Prostate gland (tissue), 2 donors: ENCODE measurements at regions not wholly inside any gene's neighbourhood (a gene's known extent, or its start where the extent isn't known, plus 50 kb on each side); places are given as distances from the start of the nearest gene placed in this dataset.

ENCODE experiments used
- DNase-seq: peaks from one replicate; pipeline ENCODE4 v3.0.0-alpha.2; 2019; ENCODE audit warnings: low spot score
- H3K27ac ChIP-seq, 2 donors: fragments of 200-600 bp; sonication (generic); 2 replicates each; pipeline ENCODE4 v1.5.1; 2017 to 2019
- H3K27me3 ChIP-seq: fragments of 200-600 bp; sonication (generic); replicated peaks from 2 replicates; pipeline ENCODE4 v1.5.1; 2019; ENCODE audit not compliant: insufficient read depth
- H3K36me3 ChIP-seq, 2 donors: fragments of 200-600 bp; sonication (generic); 1 replicate in 1 of 2; 2 replicates in 1 of 2; pipeline versions ENCODE4 v1.5.1 to v1.8.1; 2017 to 2019
- H3K4me1 ChIP-seq: fragments of 200-600 bp; sonication (generic); replicated peaks from 2 replicates; pipeline ENCODE4 v1.5.1; 2019
- H3K4me3 ChIP-seq, 2 donors: fragments of 200-600 bp; sonication (generic); 2 replicates each; pipeline ENCODE4 v1.5.1; 2017 to 2019
- H3K9me3 ChIP-seq: fragments of 200-600 bp; sonication (generic); 2 replicates; pipeline ENCODE4 v1.5.1; 2017
- POLR2A ChIP-seq: fragments of 450-650 bp; IDR thresholded peaks from one replicate; pipeline ENCODE4 v1.6.1; 2016; ENCODE audit warnings: antibody characterized with exemption, mild to moderate bottlenecking
- POLR2AphosphoS5 ChIP-seq: sonication (generic); formaldehyde crosslinking; IDR thresholded peaks from one replicate; pipeline ENCODE4 v1.6.1; 2017; ENCODE audit warnings: antibody characterized with exemption
- WGBS: methylation state at CpG from one replicate; pipeline ENCODE4 v1.1.5; 2018; 5-methylcytosine and 5-hydroxymethylcytosine counted together
- intact Hi-C: fragments of 100-400 bp; cut with DNase I; formaldehyde crosslinking; loops from one replicate; pipeline ENCODE4 v1.14.2; 2022
- TF ChIP-seq, protein P1 (sequence below), 4 experiments: fragments of 200-600 bp in 2 of 4; fragments of 450-650 bp in 2 of 4; sonication (generic) in 2 of 4; IDR thresholded peaks; 1 replicate in 3 of 4; 2 replicates in 1 of 4; pipeline ENCODE4 v1.5.1; 2016 to 2019; ENCODE audit warnings: antibody characterized with exemption in 4 of 4, mild to moderate bottlenecking in 2 of 4, moderate library complexity in 2 of 4

GRCh38 chr2:30332791-30333453 lies 101.6 kb downstream of the LBH start:
- Histone ChIP-seq H3K9me3 (no peaks in the 10 kb centered on the region), H3K27ac (no peak overlapping the region), H3K36me3 (no peaks in the 10 kb centered on the region), H3K4me1 (no peaks in the 10 kb centered on the region), H3K4me3 (no peak overlapping the region), H3K27me3 (no peaks in the 10 kb centered on the region)
- DNase-seq = no peak
- 91% methylated on average over 4 of the region's 4 CpGs for WGBS
- intact Hi-C loops = no loop called here
- TF ChIP-seq POLR2A = no peak
- TF ChIP-seq POLR2AphosphoS5 = no peak
- TF ChIP-seq, protein P1, sequence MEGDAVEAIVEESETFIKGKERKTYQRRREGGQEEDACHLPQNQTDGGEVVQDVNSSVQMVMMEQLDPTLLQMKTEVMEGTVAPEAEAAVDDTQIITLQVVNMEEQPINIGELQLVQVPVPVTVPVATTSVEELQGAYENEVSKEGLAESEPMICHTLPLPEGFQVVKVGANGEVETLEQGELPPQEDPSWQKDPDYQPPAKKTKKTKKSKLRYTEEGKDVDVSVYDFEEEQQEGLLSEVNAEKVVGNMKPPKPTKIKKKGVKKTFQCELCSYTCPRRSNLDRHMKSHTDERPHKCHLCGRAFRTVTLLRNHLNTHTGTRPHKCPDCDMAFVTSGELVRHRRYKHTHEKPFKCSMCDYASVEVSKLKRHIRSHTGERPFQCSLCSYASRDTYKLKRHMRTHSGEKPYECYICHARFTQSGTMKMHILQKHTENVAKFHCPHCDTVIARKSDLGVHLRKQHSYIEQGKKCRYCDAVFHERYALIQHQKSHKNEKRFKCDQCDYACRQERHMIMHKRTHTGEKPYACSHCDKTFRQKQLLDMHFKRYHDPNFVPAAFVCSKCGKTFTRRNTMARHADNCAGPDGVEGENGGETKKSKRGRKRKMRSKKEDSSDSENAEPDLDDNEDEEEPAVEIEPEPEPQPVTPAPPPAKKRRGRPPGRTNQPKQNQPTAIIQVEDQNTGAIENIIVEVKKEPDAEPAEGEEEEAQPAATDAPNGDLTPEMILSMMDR (IDR thresholded peaks at IDR 0.05) = no peak

GRCh38 chr2:30334762-30335363 lies 103.5 kb downstream of the LBH start:
- H3K4me1 ChIP-seq = no peaks in the 10 kb centered on the region
- 57% methylated on average over 3 of the region's 3 CpGs for WGBS
- no peak overlapping the region for H3K27ac ChIP-seq
- TF ChIP-seq POLR2AphosphoS5 (no peak), POLR2A (no peak)
- TF ChIP-seq, protein P1 (IDR thresholded peaks at IDR 0.05) = no peak
- DNase-seq = no peak
- H3K27me3 ChIP-seq = no peaks in the 10 kb centered on the region
- H3K36me3 ChIP-seq = no peaks in the 10 kb centered on the region
- H3K4me3 ChIP-seq = no peak overlapping the region
- H3K9me3 ChIP-seq = no peaks in the 10 kb centered on the region
- intact Hi-C loops = no loop called here

GRCh38 chr2:30336084-30336483 lies 104.8 kb downstream of the LBH start:
- 41% methylated on average over 2 of the region's 2 CpGs for WGBS
- Histone ChIP-seq H3K4me1 (no peaks in the 10 kb centered on the region), H3K27ac (no peak overlapping the region), H3K36me3 (no peaks in the 10 kb centered on the region), H3K9me3 (no peaks in the 10 kb centered on the region), H3K4me3 (no peak overlapping the region), H3K27me3 (no peaks in the 10 kb centered on the region)
- no peak for TF ChIP-seq POLR2A
- TF ChIP-seq, protein P1 (IDR thresholded peaks at IDR 0.05) = no peak
- no peak for TF ChIP-seq POLR2AphosphoS5
- DNase-seq = no peak
- intact Hi-C loops = no loop called here

DNA sequence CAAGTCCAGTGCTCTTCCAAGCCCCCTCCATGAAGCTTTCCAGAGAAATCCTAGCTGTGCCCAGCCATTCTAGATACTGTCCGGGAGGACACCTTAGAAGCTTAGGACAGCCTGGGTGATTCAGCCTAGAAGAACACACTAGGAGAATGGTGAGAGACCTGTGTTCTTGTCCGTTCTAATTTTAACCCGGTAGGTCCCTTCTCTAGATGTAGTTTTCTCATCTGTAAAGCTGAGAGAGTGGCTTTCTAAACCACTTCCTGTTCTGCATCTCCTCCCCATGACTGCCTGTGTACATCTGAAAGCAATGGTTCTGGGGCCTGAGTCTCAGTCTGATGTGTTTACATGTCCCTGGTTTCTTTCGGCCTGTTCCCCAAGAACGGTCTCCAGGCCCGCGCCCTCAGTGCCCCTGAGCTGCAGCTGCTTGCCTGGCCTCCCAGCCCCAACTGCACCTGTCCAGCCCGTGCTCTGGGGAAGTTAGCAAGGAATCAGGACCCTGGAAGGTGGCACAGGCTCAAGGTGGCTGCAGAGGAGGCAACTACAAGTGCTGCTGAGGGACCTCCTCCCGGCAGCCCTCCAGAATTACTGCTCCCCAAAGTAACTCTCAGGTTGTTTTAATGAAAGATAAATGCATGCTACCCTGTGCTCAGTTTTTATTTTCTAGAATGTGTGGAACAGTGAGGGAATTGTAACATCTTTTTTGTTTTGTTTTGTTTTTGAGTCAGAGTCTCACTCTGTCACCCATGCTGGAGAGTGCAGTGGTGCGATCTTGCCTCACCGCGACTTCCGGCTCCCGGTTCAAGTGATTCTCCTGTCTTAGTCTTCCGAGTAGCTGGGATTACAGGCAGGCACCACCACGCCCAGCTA lies 105.9 kb downstream of the LBH start:
- intact Hi-C loops = no loop called here
- 95% methylated on average over 16 of the region's 16 CpGs for WGBS
- Histone ChIP-seq H3K27me3 (no peaks in the 10 kb centered on the region), H3K4me3 (no peak overlapping the region), H3K4me1 (no peaks in the 10 kb centered on the region), H3K9me3 (no peaks in the 10 kb centered on the region), H3K36me3 (no peaks in the 10 kb centered on the region), H3K27ac (no peak overlapping the region)
- no peak for DNase-seq
- TF ChIP-seq POLR2A (no peak), POLR2AphosphoS5 (no peak)
- TF ChIP-seq, protein P1 (IDR thresholded peaks at IDR 0.05) = no peak
